GM18498 (cell line): ENCODE measurements at regions not wholly inside any gene's neighbourhood (a gene's known extent, or its start where the extent isn't known, plus 50 kb on each side); places are given as distances from the start of the nearest gene placed in this dataset.
A peak's percentile ranks its signal among the peaks of the same experiment; 100 is the strongest.
"Not testable (repeated sequence)": the region's sequence is repeated elsewhere in the genome, so short reads cannot be mapped to it uniquely, and the experiment has no call there.

Source experiments
- ATAC-seq: cut with Tn5 transposase; IDR thresholded peaks from one replicate; pipeline ENCODE4 v1.9.1; 2021; ENCODE audit warnings: mild to moderate bottlenecking, moderate library complexity; ENCODE audit not compliant: unreplicated experiment

DNA sequence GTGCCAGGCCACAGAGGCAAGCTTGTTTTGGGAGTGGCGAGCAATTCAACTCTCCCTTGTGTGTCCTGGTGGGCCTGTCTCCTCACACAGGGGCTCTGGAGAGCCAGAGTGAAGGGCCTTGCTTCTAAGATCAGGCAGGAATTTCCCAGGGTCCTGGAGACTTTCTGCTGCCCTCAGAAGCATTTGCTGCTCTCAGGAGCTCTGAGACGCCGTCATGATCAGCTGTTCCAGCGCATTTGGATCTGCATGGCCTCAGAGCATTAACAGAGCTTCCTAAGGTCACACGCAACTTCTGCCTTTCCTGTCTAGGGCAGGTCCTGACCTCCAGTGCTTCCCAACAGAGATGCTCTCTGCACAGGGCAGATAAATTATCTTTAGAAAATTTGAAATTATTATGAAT is 52.2 kb upstream of the C10orf90 start:
- ATAC-seq, result no peak

- ATAC-seq, result no peak
Observed at GRCh38 chr10:126723226-126723625, 52.7 kb upstream of the C10orf90 start.

DNA sequence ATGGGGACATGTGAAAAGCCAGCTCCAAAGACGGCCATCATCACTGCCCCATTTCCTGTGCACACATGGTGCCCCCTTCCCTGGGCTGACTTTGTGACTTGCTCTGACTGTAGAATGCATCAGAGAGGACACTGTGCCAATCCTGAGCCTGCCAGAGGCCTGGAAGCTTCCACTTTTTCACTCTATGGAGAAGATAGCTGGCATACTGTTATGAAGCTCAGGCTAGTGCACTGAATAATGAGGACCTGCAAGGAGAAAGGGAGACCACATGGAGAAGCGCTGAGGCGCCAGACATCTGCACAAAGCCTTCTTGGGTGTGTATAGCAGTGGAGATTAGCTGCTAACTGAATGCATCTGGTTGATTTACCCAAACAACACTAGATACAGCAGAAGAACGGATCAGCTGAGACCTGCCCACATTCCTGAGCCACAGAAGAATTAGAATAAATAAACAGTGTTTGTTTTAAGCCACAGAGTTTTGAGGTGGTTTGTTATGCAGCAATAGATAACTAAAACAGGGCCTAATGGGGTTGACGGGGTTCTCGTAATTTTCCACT is 58.9 kb upstream of the C10orf90 start:
- no peak for ATAC-seq

DNA sequence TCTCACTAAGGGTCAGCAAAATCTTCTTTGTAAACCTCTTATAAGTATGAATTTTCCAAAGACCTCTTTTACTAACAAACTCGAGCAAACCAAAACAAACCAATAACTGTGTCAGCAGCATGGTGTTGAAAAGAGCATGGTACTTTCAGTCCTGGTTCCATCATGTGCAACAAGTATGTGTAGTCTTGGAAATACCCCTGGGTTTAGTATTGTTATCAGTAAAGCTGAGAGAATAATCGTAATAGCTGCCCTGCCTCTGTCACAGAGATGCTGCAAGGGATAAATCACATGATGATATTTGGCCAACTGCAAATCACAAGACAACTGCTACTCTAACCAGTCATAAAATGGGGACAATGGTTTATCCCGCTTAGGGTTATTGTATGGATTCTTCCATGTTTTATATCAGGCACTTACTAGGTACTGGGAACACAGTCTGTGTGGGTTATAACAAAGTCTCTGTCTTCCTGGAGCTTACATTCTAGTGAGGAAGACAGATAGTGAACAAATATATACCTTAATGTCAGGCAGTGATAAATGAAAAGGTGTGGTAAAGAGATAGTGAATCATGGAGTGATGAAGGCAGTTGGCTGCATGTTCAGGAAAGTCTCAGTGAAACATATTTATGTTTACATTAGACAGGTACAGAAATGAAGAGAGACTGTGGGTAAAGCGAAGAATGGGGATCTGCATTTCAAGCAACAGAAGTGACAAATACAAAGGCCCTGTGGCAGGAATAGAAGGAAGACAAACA is 60.5 kb upstream of the C10orf90 start:
- no peak for ATAC-seq

- no peak for ATAC-seq
Observed at GRCh38 chr10:126731610-126731990, 61.1 kb upstream of the C10orf90 start.

DNA sequence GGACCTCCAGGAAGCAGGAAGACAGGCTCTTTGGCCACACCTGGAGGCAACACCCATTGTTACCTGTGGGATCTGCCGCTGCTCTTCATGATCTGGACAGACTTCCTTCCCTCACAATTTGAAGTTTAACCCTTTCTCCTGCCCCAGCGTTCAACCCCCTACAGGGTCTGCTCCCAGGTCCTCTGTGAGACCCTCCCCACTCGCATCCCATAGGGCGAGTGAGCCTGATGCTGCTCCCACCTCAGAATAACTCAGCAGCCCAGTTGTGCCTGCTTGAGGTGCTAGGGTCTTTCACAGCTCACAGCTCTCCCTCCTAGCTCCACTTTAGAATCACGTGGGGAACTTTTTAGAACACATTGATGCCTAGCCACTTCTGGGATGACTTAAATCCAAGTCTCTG is 61.8 kb upstream of the C10orf90 start:
- ATAC-seq, result no peak

GRCh38 chr10:126732868-126733267 is 62.4 kb upstream of the C10orf90 start:
- no peak for ATAC-seq

DNA sequence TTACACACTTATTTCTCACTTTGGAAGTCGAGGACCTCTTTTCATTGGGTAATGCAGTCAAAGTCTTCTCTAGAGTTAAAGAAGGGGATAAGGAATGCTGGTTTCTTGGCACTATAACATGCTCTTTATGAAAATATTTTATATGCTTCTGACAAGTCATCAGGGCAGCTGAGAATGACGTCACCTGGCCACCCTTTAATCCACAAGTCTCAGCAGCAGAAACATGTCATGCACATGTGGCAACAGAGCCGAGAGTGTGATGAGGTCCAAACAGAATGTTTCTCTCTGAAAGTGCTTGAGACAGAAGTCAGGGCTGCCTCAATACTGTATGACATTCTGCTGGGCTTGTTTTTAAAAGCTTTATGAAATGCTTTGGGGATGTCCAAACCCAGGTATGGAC is 63.5 kb upstream of the C10orf90 start:
- no peak for ATAC-seq

DNA sequence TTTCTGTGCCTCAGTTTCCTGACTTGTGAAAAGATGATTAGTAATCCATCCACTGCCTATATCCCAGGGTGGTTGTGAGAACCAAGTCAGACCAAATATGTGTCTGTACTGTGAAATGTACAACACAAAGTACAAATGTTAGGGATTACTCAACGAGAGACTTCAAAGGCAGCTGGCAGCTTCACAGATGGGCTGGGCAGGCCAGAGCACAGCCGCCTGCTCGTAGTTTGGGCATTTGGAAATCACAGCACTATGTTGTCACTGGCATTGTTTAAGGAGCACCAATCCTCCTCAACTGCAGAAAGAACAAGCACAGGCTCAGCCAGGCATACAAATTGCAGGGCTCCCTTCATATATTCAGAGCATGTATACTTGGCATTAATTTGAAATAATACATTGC is 64.5 kb upstream of the C10orf90 start:
- ATAC-seq, result no peak

DNA sequence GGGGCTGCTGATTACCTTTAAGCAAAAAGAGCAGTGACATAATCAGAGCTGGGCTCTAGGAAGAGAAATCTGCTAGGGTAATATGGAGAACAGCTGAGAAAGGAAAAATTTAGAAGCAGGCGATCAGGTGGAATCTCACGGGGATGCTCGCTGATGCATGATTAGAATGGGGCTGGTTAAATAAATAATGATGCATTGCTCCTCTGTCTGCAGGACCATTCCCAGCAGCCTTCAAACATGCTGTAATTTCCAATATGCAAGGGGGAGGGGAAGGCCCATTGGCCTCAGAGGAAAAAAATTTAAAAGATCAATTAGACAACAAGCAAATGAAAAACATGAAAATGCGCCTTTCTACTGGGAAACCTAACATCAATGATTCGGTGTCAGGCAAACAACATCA is 65.6 kb upstream of the C10orf90 start:
- no peak for ATAC-seq

- ATAC-seq, result no peak
Observed at GRCh38 chr10:126736727-126737126, 66.2 kb upstream of the C10orf90 start.

DNA sequence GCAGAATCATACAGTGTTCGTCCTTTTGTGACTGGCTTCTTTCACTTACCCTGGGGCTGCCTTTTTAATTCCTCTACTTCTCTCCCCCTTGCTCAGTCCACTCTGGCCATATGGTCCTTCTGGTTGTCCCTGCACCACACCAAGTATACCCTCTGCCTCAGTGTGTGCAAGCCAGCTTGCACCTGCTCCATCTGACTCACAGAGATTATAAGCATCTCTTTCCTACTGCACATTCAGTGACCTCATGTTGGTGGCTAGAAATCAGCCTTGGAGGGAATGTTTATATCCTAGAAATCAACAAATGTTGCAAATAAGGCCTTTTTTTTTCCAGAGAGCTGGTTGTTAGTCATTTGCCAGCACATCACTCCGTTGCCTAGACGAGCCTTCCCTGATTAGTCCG is 67.5 kb upstream of the C10orf90 start:
- ATAC-seq, result no peak

DNA sequence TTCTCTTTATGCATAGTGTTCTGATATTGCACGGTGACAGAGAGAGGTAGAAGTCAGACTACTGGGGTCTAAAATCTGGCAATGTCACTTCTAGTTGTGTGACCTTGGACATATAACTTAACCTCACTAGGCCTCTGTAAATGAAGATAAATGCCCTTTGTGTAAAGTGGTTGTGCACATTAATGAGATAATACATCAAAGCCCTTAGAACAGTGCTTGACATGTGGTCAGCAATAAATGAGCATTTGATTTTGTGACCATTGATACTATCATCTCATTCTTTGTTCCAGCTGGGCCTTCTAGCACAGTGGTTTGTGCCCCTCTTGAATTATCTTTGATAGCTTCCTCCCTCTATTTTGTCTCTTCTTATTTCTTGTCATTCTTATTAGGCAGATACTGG is 74.1 kb upstream of the C10orf90 start:
- no peak for ATAC-seq

DNA sequence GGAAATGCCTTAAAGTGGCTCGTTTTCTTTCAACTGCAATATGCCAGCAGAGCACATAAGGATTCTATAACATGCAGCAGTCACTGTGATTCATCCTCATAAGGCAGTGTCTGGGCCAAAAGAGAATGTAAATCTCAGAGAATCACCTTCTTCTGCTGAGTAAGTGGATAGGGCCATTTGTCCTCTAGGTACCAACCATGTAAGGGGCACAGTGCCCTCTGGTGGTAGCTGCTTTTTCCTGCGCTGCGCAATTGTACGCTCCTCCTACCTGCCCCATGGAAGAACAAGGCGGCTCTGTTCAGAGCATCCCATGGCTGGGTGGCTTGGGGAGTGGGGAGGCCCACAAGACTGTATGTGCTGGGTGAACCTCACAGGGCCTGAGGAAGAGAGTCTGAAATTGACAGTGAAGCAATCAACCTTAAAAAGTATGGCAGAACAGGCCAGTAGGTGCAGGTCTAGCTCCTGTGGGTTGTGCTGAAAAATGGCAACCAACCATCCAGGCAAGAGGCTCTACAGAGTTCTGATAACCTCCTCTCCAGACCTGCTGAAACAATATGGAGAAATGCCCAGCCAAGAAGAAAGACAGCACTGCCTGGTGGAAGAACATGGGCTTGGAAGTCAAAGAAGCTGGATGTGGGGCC is 78.6 kb upstream of the C10orf90 start:
- peak; percentile 75 for ATAC-seq

DNA sequence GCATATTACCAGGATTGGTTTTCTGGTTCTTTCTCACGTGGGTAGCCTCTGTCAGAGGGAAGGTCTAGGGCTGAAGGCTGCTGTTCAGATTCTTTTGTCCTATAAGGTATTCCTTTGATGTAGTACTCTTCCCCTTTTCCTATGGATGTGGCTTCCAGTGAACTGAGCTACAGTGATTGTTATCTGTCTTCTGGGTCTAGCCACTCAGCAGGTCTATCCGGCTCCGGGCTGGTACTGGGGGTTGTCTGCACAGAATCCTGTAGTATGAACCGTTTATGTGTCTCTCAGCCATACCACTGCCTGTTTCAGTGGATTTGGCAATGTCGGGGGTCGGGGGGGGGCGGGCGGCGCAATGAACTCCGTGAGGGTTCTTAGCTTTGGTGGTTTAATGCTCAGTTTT is 84.5 kb upstream of the C10orf90 start:
- ATAC-seq, result no peak

GRCh38 chr10:126758867-126759266 is 88.4 kb upstream of the C10orf90 start:
- no peak for ATAC-seq

GRCh38 chr10:126759531-126759930 is 89.0 kb upstream of the C10orf90 start:
- no peak for ATAC-seq

- not testable (repeated sequence) for ATAC-seq
Observed at GRCh38 chr10:126766646-126767045, 96.2 kb upstream of the C10orf90 start.

- no peak for ATAC-seq
Observed at GRCh38 chr10:126770809-126771208, 100.3 kb upstream of the C10orf90 start.

- no peak for ATAC-seq
Observed at GRCh38 chr10:126776168-126776567, 105.7 kb upstream of the C10orf90 start.

GRCh38 chr10:126777714-126778113 is 107.2 kb upstream of the C10orf90 start:
- ATAC-seq, result no peak

- ATAC-seq, result no peak
Observed at GRCh38 chr10:126781450-126782216, 111.1 kb upstream of the C10orf90 start.
